IMR-90 (cell line): ENCODE measurements at regions not wholly inside any gene's neighbourhood (a gene's known extent, or its start where the extent isn't known, plus 50 kb on each side); places are given as distances from the start of the nearest gene placed in this dataset.

Experiments used
- ATAC-seq: fragments of 200-7000 bp; cut with Tn5 transposase; 2 replicates; pipeline ENCODE4 v1.9.1; 2020; ENCODE audit warnings: low read depth, mild to moderate bottlenecking, moderate library complexity
- BruUV-seq: library from RNA; stranded (reverse); fragments of 400-500 nt; replicated peaks from 2 replicates; lab custom pipeline; 2021; lab: Mats Ljungman, UMichigan
- CTCF ChIA-PET: fragments of 300-600 bp; formaldehyde crosslinking; extraction: SDS; loops from one replicate; lab custom pipeline; 2021; ENCODE audit warnings: antibody characterized with exemption; lab: Yijun Ruan, JAX
- POLR2A ChIA-PET: fragments of 300-600 bp; sonication (Branson Sonifier 250); formaldehyde crosslinking; loops from one replicate; lab custom pipeline; 2022; ENCODE audit warnings: antibody characterized with exemption; ENCODE audit not compliant: unreplicated experiment; lab: Charles Lee
- DNase-seq: peaks from one replicate; pipeline ENCODE4 v3.0.0; 2013
- H2AFZ ChIP-seq: replicated peaks from 2 replicates; pipeline ENCODE3; 2013; ENCODE audit warnings: low read length, mild to moderate bottlenecking; ENCODE audit not compliant: poor library complexity
- H2AK5ac ChIP-seq: 2 replicates; pipeline ENCODE4 v1.6.1; 2013; ENCODE audit warnings: low read depth, low read length, inconsistent platforms
- H2AK9ac ChIP-seq: replicated peaks from 2 replicates; pipeline ENCODE3; 2013; ENCODE audit warnings: mild to moderate bottlenecking, low read depth, low read length, moderate library complexity; ENCODE audit not compliant: poor library complexity
- H2BK120ac ChIP-seq: 2 replicates; pipeline ENCODE4 v1.6.1; 2013; ENCODE audit warnings: low read depth, low read length, inconsistent platforms
- H2BK15ac ChIP-seq: 3 replicates; pipeline ENCODE4 v1.6.1; 2013; ENCODE audit warnings: low read depth, low read length, inconsistent platforms
- H2BK20ac ChIP-seq: 2 replicates; pipeline ENCODE4 v1.6.1; 2013; ENCODE audit warnings: low read depth, mild to moderate bottlenecking, inconsistent platforms, low read length, moderate library complexity
- H2BK5ac ChIP-seq: 2 replicates; pipeline ENCODE4 v1.6.1; 2013; ENCODE audit warnings: mild to moderate bottlenecking, low read depth, low read length, inconsistent platforms; ENCODE audit not compliant: poor library complexity, severe bottlenecking
- H3K14ac ChIP-seq: replicated peaks from 2 replicates; pipeline ENCODE4 v1.6.1; 2013; ENCODE audit warnings: low read depth, low read length, inconsistent platforms
- H3K18ac ChIP-seq: 2 replicates; pipeline ENCODE4 v1.6.1; 2013; ENCODE audit warnings: low read depth, low read length, control low read depth
- H3K23ac ChIP-seq: 2 replicates; pipeline ENCODE4 v1.6.1; 2013; ENCODE audit warnings: low read depth, low read length, inconsistent platforms
- H3K27ac ChIP-seq: 2 replicates; pipeline ENCODE4 v1.5.1; 2013; ENCODE audit warnings: mild to moderate bottlenecking, control low read depth, low read length; ENCODE audit not compliant: insufficient read depth
- H3K27me3 ChIP-seq: 2 replicates; pipeline ENCODE4 v1.6.1; 2013; ENCODE audit warnings: low read length; ENCODE audit not compliant: control insufficient read depth, insufficient read depth
- H3K36me3 ChIP-seq: 2 replicates; pipeline ENCODE4 v1.6.1; 2013; ENCODE audit warnings: low read length, mixed read lengths; ENCODE audit not compliant: control insufficient read depth, insufficient read depth
- H3K4ac ChIP-seq: 2 replicates; pipeline ENCODE4 v1.6.1; 2013; ENCODE audit warnings: low read depth, low read length, inconsistent platforms
- H3K4me1 ChIP-seq: 2 replicates; pipeline ENCODE4 v1.6.1; 2013; ENCODE audit warnings: low read length, mixed read lengths; ENCODE audit not compliant: control insufficient read depth, insufficient read depth
- H3K4me2 ChIP-seq: 2 replicates; pipeline ENCODE4 v1.6.1; 2013; ENCODE audit warnings: low read depth, mild to moderate bottlenecking, control low read depth, low read length, moderate library complexity
- H3K4me3 ChIP-seq: 2 replicates; pipeline ENCODE4 v1.5.1; 2013; ENCODE audit warnings: low read depth, mild to moderate bottlenecking, control low read depth, low read length, moderate library complexity; ENCODE audit not compliant: insufficient read depth
- H3K56ac ChIP-seq: 2 replicates; pipeline ENCODE4 v1.6.1; 2013; ENCODE audit warnings: low read length, inconsistent platforms; ENCODE audit not compliant: insufficient read depth; ENCODE audit errors: extremely low read depth
- H3K79me1 ChIP-seq, 2 experiments: 2 replicates each; pipeline ENCODE4 v1.6.1; 2013; ENCODE audit warnings: low read length in 2 of 2, inconsistent platforms in 1 of 2, low read depth in 1 of 2
- H3K9ac ChIP-seq: 2 replicates; pipeline ENCODE4 v1.6.1; 2013; ENCODE audit warnings: low read depth, low read length, control low read depth
- H3K9me1 ChIP-seq: 2 replicates; pipeline ENCODE4 v1.6.1; 2013; ENCODE audit warnings: low read length, inconsistent platforms; ENCODE audit not compliant: insufficient read depth
- H3K9me3 ChIP-seq: 2 replicates; pipeline ENCODE4 v1.6.1; 2013; ENCODE audit warnings: low read length; ENCODE audit not compliant: control insufficient read depth, insufficient read depth
- H4K20me1 ChIP-seq: 2 replicates; pipeline ENCODE4 v1.6.1; 2013; ENCODE audit warnings: low read length, inconsistent platforms; ENCODE audit not compliant: insufficient read depth
- H4K5ac ChIP-seq: 2 replicates; pipeline ENCODE4 v1.6.1; 2013; ENCODE audit warnings: mild to moderate bottlenecking, low read depth, low read length, control low read depth
- H4K8ac ChIP-seq, 2 experiments: 2 replicates each; pipeline ENCODE4 v1.6.1; 2013; ENCODE audit warnings: low read depth in 2 of 2, low read length in 2 of 2, control low read depth in 1 of 2, inconsistent platforms in 1 of 2
- H4K91ac ChIP-seq: 2 replicates; pipeline ENCODE4 v1.6.1; 2013; ENCODE audit warnings: low read depth, low read length, inconsistent platforms; ENCODE audit not compliant: insufficient read depth
- BHLHE40 ChIP-seq: fragments of 150-350 bp; IDR thresholded peaks from 2 replicates; pipeline ENCODE4 v1.6.1; 2016; ENCODE audit warnings: mild to moderate bottlenecking, low read depth, low read length
- CEBPB ChIP-seq: IDR thresholded peaks from 2 replicates; pipeline ENCODE4 v1.6.1; 2012; ENCODE audit warnings: low read depth, low read length, improper control_type of control experiment
- CHD1 ChIP-seq: IDR thresholded peaks from 2 replicates; pipeline ENCODE4 v1.6.1; 2012; ENCODE audit warnings: low read depth, low read length, improper control_type of control experiment
- CTCF ChIP-seq: conservative IDR thresholded peaks from 2 replicates; pipeline ENCODE4 v1.5.1; 2012; ENCODE audit warnings: mild to moderate bottlenecking, low read depth, low read length, improper control_type of control experiment
- ELK1 ChIP-seq: fragments of 150-350 bp; IDR thresholded peaks from 2 replicates; pipeline ENCODE4 v1.6.1; 2016; ENCODE audit warnings: low read depth, mild to moderate bottlenecking, low read length, moderate library complexity, borderline replicate concordance
- FOS ChIP-seq: fragments of 150-350 bp; IDR thresholded peaks from 2 replicates; pipeline ENCODE4 v1.6.1; 2016; ENCODE audit warnings: low read depth, low read length
- MAFK ChIP-seq: IDR thresholded peaks from 2 replicates; pipeline ENCODE4 v1.6.1; 2012; ENCODE audit warnings: low read depth, low read length, improper control_type of control experiment
- MAZ ChIP-seq: IDR thresholded peaks from 2 replicates; pipeline ENCODE4 v1.6.1; 2012; ENCODE audit warnings: low read depth, mild to moderate bottlenecking, low read length, improper control_type of control experiment, moderate library complexity, borderline replicate concordance
- MXI1 ChIP-seq: IDR thresholded peaks from 2 replicates; pipeline ENCODE4 v1.6.1; 2012; ENCODE audit warnings: low read depth, mild to moderate bottlenecking, low read length, moderate library complexity, borderline replicate concordance
- NFE2L2 ChIP-seq: fragments of 150-350 bp; IDR thresholded peaks from 2 replicates; pipeline ENCODE4 v1.6.1; 2016; ENCODE audit warnings: low read depth, mild to moderate bottlenecking, low read length
- POLR2A ChIP-seq: IDR thresholded peaks from 2 replicates; pipeline ENCODE4 v1.6.1; 2012; ENCODE audit warnings: mild to moderate bottlenecking, low read depth, low read length
- RAD21 ChIP-seq: IDR thresholded peaks from 2 replicates; pipeline ENCODE4 v1.6.1; 2012; ENCODE audit warnings: low read length, improper control_type of control experiment
- RCOR1 ChIP-seq: IDR thresholded peaks from 2 replicates; pipeline ENCODE4 v1.6.1; 2012; ENCODE audit warnings: mild to moderate bottlenecking, low read length, improper control_type of control experiment; ENCODE audit not compliant: insufficient replicate concordance
- RFX5 ChIP-seq: IDR thresholded peaks from 2 replicates; pipeline ENCODE4 v1.8.0; 2012; ENCODE audit warnings: low read depth, mild to moderate bottlenecking, low read length, moderate library complexity
- SMC3 ChIP-seq: fragments of 150-350 bp; IDR thresholded peaks from 2 replicates; pipeline ENCODE4 v1.6.1; 2016; ENCODE audit warnings: low read depth, mild to moderate bottlenecking, antibody characterized with exemption, low read length, moderate library complexity
- whole genome bisulfite sequencing, 2 experiments: methylation state at CpG; one replicate each; pipeline versions ENCODE4 v1.1.5 to v1.1.7; 2013; ENCODE audit warnings: missing lambda C conversion rate in 2 of 2; ENCODE audit not compliant: insufficient read length in 1 of 2; ENCODE audit errors: extremely low coverage in 2 of 2; 5-methylcytosine and 5-hydroxymethylcytosine counted together
- dilution Hi-C: fragments of 300-500 bp; cut with HindIII; formaldehyde crosslinking; loops from one replicate; pipeline ENCODE4 v1.14.3; 2018; ENCODE audit warnings: low sequenced_read_pairs; ENCODE audit not compliant: unreplicated experiment
- in situ Hi-C: fragments of 300-500 bp; cut with MboI; formaldehyde crosslinking; loops from 3 replicates; pipeline ENCODE4 v1.14.3; 2019; ENCODE audit warnings: low sequenced_read_pairs, inconsistent platforms, mixed read lengths
- intact Hi-C: fragments of 100-400 bp; cut with micrococcal nuclease; formaldehyde crosslinking; loops from 2 replicates; pipeline ENCODE4 v1.10.0; 2022
- TF ChIP-seq, protein P1 (sequence below): fragments of 150-350 bp; IDR thresholded peaks from 2 replicates; pipeline ENCODE4 v1.6.1; 2017; ENCODE audit warnings: mild to moderate bottlenecking, antibody characterized with exemption, low read length, low read depth

DNA sequence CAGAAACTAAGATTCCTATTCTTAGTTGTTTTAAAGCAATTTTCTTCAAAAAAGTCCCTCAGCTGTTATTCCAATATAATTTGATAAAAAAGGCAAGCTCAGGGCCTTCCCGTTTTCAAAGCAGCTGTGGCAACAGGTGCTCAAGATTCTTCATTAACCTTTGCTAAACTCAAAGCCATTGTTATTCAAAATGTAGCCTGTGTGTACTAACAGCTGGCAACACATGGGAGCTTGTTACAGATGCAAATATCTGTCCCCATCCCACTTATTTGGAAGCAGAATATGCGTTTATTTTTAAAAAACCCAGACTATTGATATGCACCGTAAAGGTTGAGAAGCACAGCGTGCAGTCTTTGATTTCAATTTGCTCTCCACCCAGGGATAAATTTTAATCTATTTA lies 210.4 kb upstream of the SYT10 start:
- DNase-seq (no peak), ATAC-seq (no peak)
- Histone ChIP-seq H2BK15ac (no peak overlapping the region), H3K4ac (no peak overlapping the region), H3K23ac (no peak overlapping the region), H2BK120ac (no peak overlapping the region), H2AK5ac (no peak overlapping the region), H3K4me2 (no peak overlapping the region), H3K14ac (no peak overlapping the region), H2BK5ac (no peak overlapping the region), H2AK9ac (no peak overlapping the region), H3K27me3 (no peaks in the 10 kb centered on the region), H3K4me3 (no peak overlapping the region), H2AFZ (no peak overlapping the region), H4K8ac (no peak overlapping the region), H4K5ac (no peak overlapping the region), H3K9me1 (no peaks in the 10 kb centered on the region), H3K79me1 (no peaks in the 10 kb centered on the region), H3K4me1 (no peaks in the 10 kb centered on the region), H3K18ac (no peak overlapping the region), H3K9me3 (peaks cover 3% of the 10 kb centered on the region; the same call in 1 of the 2 replicates), H3K56ac (no peak overlapping the region), H3K9ac (no peak overlapping the region), H3K36me3 (no peaks in the 10 kb centered on the region), H4K91ac (no peak overlapping the region), H2BK20ac (no peak overlapping the region), H3K27ac (no peak overlapping the region), H4K20me1 (no peaks in the 10 kb centered on the region)
- in situ Hi-C loops (no loop called here), dilution Hi-C loops (no loop called here), intact Hi-C loops (no loop called here)
- WGBS, 2 experiments, result no CpG with 5 or more reads among the region's 4 CpGs
- ChIA-PET CTCF (no interaction called here), POLR2A (no interaction called here)
- BruUV-seq, result no TSS peak
- TF ChIP-seq NFE2L2 (no peak), MXI1 (no peak), SMC3 (no peak), CHD1 (no peak), CEBPB (no peak), RFX5 (no peak), RCOR1 (no peak), CTCF (no peak), MAFK (no peak), RAD21 (no peak), POLR2A (no peak), FOS (no peak), ELK1 (no peak), BHLHE40 (no peak), MAZ (no peak)
- TF ChIP-seq, protein P1, sequence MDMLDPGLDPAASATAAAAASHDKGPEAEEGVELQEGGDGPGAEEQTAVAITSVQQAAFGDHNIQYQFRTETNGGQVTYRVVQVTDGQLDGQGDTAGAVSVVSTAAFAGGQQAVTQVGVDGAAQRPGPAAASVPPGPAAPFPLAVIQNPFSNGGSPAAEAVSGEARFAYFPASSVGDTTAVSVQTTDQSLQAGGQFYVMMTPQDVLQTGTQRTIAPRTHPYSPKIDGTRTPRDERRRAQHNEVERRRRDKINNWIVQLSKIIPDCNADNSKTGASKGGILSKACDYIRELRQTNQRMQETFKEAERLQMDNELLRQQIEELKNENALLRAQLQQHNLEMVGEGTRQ, result no peak
